NB4 (cell line): ENCODE measurements at regions not wholly inside any gene's neighbourhood (a gene's known extent, or its start where the extent isn't known, plus 50 kb on each side); places are given as distances from the start of the nearest gene placed in this dataset.

Experiments used
- DNase-seq: peaks from one replicate; pipeline ENCODE4 v3.0.0; 2010; ENCODE audit warnings: low read depth
- H3K4me3 ChIP-seq: one replicate; pipeline ENCODE4 v1.5.1; 2011; ENCODE audit warnings: mild to moderate bottlenecking, low read depth, low read length, moderate library complexity
- MYC ChIP-seq: IDR thresholded peaks from 2 replicates; pipeline ENCODE4 v1.6.1; 2011; ENCODE audit warnings: low read depth, low read length
- POLR2A ChIP-seq: IDR thresholded peaks from 2 replicates; pipeline ENCODE4 v1.6.1; 2011; ENCODE audit warnings: mild to moderate bottlenecking; ENCODE audit not compliant: insufficient read length; ENCODE audit errors: extremely low read depth
- TF ChIP-seq, protein P1 (sequence below): IDR thresholded peaks from 2 replicates; pipeline ENCODE4 v1.6.1; 2011; ENCODE audit warnings: low read depth, low read length
- TF ChIP-seq, protein P2 (sequence below): IDR thresholded peaks from one replicate; pipeline ENCODE4 v1.5.1; 2012; ENCODE audit warnings: low read depth, low read length

DNA sequence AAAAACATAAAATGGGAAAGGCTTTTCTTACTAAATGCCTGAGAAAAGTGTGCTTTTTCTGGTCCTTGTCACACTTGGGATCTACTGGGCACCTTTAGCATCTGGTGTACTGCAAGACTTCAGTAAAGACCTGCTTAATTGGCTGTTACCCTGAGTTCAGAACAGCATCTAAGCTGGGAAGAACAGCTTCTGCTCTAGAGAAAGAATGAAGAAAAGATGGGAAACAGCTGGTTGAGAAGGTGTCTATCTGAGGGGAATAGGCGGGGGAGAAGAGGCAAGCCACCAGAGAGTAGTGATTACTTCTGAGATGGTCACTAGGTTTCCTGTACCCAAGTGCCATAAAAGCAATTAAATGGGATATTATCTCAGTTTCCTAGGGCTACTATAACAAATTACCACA lies 128.2 kb upstream of the SPACA1 start:
- H3K4me3 ChIP-seq, result no peak overlapping the region
- TF ChIP-seq MYC (no peak), POLR2A (no peak)
- TF ChIP-seq, protein P1, sequence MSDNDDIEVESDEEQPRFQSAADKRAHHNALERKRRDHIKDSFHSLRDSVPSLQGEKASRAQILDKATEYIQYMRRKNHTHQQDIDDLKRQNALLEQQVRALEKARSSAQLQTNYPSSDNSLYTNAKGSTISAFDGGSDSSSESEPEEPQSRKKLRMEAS, result no peak
- TF ChIP-seq, protein P2, sequence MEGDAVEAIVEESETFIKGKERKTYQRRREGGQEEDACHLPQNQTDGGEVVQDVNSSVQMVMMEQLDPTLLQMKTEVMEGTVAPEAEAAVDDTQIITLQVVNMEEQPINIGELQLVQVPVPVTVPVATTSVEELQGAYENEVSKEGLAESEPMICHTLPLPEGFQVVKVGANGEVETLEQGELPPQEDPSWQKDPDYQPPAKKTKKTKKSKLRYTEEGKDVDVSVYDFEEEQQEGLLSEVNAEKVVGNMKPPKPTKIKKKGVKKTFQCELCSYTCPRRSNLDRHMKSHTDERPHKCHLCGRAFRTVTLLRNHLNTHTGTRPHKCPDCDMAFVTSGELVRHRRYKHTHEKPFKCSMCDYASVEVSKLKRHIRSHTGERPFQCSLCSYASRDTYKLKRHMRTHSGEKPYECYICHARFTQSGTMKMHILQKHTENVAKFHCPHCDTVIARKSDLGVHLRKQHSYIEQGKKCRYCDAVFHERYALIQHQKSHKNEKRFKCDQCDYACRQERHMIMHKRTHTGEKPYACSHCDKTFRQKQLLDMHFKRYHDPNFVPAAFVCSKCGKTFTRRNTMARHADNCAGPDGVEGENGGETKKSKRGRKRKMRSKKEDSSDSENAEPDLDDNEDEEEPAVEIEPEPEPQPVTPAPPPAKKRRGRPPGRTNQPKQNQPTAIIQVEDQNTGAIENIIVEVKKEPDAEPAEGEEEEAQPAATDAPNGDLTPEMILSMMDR, result no peak

DNA sequence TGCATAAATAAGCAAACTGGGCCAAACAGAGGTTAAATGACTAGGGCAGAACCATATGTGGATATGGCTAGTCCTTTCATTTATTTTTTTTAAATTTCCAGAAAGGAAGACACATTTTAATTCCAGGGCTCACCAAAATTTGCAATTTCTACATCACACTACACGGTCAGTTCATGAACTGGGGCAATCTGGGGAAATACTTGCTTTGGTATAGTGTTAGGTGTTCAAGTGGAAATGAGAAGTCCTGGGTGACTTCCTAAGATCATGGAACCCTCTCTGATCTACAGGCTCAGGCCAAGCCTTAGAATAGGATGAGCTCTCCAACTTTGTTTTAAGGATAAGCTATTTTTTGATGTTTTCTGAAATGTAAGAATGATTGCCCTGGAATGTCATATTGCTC lies 128.6 kb upstream of the SPACA1 start:
- DNase-seq, result no peak
- no peak for TF ChIP-seq POLR2A
- TF ChIP-seq, protein P1, result no peak
- TF ChIP-seq MYC, result no peak
- TF ChIP-seq, protein P2, result no peak
- H3K4me3 ChIP-seq, result no peak overlapping the region

More for the DNA sequence above, 128.2 kb upstream of the SPACA1 start:
- no peak for DNase-seq

DNA sequence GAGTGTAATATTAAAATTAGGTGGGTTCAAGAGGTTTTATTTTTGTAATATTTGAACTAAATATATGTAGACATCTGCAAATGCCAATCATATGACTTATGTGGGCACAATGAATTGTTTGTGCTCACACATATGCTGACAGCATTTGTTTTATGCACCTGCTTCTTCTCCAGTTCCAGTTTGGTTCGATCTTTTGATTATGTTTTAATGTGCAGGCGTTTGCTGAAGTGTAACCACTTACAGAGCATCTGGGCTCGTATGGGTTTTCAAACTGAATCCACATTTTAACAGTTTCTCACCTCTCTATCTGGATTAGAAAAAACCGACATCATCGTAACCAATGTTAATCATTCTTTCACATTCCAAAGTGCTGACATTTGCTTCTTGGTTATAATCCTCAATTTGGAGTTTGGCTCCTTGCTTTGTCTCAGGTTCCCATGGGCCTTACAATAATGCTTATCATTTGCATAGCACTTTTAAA lies 129.1 kb upstream of the SPACA1 start:
- no peak for DNase-seq
- TF ChIP-seq, protein P1, result no peak
- TF ChIP-seq, protein P2, result no peak
- H3K4me3 ChIP-seq, result no peak overlapping the region

DNA sequence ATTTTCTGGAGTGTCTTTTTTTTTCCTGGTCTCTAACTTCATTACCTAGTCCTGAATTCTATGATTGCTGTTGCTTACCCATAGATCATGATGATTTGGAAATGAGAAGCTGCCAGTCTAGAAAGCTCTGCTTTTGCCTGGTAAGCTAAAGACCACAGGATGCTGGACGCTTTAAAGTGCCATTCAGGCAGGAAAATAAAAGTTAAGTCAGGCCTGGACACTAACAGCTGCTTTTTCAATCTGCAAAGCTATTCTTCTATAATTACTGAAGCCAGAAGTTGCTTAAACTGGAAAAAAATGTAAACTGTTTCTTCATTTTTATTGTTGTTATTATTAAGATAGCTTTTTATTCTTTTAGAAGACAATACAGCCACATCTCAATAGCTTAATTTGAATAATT lies 129.8 kb upstream of the SPACA1 start:
- H3K4me3 ChIP-seq, result no peak overlapping the region
- TF ChIP-seq POLR2A (no peak), MYC (no peak)
- TF ChIP-seq, protein P1, result no peak
- TF ChIP-seq, protein P2, result no peak
- DNase-seq, result no peak

DNA sequence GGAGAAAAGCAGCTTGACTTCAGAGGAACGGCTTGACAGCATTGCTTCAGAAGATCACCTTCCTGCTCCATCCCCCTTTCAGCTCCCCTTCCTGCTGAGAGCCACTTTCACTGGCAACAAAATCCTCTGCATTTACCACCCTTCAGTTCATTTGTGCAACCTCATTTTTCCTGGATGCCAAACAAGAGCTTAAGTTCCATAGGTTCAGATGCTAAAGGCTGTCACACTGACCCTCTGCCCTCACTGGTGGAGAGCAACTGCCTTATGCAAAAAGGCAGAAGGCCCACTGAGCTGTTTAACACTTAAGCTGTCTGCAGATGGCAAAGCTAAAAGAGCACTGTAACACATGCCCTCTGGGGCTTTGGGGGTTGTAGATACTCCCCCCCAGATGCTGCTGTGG lies 131.2 kb upstream of the SPACA1 start:
- H3K4me3 ChIP-seq, result no peak overlapping the region
- no peak for DNase-seq
- TF ChIP-seq MYC (no peak), POLR2A (no peak)
- TF ChIP-seq, protein P2, result no peak
- TF ChIP-seq, protein P1, result no peak
